GM23338 (cell line): ENCODE measurements at regions not wholly inside any gene's neighbourhood (a gene's known extent, or its start where the extent isn't known, plus 50 kb on each side); places are given as distances from the start of the nearest gene placed in this dataset.

ENCODE experiments used
- EZH2 ChIP-seq: fragments of 200-600 bp; sonication (generic); IDR thresholded peaks from one replicate; pipeline ENCODE4 v1.8.0; 2017; ENCODE audit warnings: antibody characterized with exemption, mild to moderate bottlenecking, low read depth; ENCODE audit not compliant: unreplicated experiment
- EZH2phosphoT487 ChIP-seq: fragments of 200-600 bp; sonication (generic); IDR thresholded peaks from one replicate; pipeline ENCODE4 v1.8.1; 2018; ENCODE audit warnings: antibody characterized with exemption; ENCODE audit not compliant: unreplicated experiment
- JUNB ChIP-seq: IDR thresholded peaks from one replicate; pipeline ENCODE4 v1.6.1; 2016; ENCODE audit warnings: antibody characterized with exemption; ENCODE audit not compliant: unreplicated experiment
- POLR2AphosphoS5 ChIP-seq: IDR thresholded peaks from 2 replicates; pipeline ENCODE4 v1.6.1; 2016; ENCODE audit warnings: antibody characterized with exemption, low read depth
- STAT1 ChIP-seq: IDR thresholded peaks from one replicate; pipeline ENCODE4 v1.6.1; 2016; ENCODE audit warnings: antibody characterized with exemption; ENCODE audit not compliant: unreplicated experiment
- ZNF114 ChIP-seq: fragments of 250-450 bp; sonication (Bioruptor Pico); IDR thresholded peaks from 2 replicates; pipeline ENCODE4 v1.5.0; 2020; ENCODE audit warnings: mild to moderate bottlenecking, moderate library complexity
- TF ChIP-seq, protein P1 (sequence below), 2 experiments: fragments of 200-600 bp in 1 of 2; sonication (generic) in 1 of 2; conservative IDR thresholded peaks; 2 replicates each; pipeline versions ENCODE4 v1.5.1 to v1.6.1; 2016 to 2017; ENCODE audit warnings: antibody characterized with exemption in 2 of 2, low read depth in 2 of 2, mild to moderate bottlenecking in 2 of 2, moderate library complexity in 1 of 2
- TF ChIP-seq, protein P2 (sequence below): IDR thresholded peaks from one replicate; pipeline ENCODE4 v1.6.1; 2018; ENCODE audit warnings: antibody characterized with exemption; ENCODE audit not compliant: unreplicated experiment

DNA sequence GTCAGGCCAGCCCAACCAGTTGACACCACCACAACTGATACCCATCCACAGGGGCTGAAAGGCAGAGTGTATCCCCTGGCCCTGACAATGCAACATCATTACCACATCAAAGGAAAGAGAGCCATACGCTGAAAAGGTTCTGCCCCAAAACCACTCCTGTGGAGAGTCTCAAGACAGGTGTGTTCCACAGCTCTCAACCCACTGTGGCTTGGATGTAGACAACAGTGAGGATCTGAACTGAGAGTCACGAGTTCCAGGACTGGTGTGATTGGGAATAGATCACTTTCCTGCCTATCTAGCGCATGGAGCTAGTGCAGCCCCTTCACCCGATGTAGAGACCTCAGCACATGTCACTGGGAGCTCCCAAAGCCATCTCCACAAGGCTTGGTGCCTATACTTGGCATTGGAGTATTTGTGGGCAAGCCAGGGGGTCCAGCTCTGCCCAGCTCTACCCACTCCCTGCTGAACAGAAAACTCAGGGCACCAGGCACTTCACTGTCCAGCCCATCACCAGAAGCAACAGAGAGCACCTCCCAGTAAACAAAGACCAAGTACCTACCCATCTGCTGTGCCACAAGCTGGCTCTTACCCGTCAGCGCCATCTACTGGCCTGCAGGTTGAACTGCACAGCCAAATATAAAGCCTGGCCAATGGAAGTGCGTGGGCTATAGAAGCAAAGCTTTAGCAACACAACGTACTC is 579.5 kb downstream of the UQCRFS1 start:
- TF ChIP-seq, protein P1, sequence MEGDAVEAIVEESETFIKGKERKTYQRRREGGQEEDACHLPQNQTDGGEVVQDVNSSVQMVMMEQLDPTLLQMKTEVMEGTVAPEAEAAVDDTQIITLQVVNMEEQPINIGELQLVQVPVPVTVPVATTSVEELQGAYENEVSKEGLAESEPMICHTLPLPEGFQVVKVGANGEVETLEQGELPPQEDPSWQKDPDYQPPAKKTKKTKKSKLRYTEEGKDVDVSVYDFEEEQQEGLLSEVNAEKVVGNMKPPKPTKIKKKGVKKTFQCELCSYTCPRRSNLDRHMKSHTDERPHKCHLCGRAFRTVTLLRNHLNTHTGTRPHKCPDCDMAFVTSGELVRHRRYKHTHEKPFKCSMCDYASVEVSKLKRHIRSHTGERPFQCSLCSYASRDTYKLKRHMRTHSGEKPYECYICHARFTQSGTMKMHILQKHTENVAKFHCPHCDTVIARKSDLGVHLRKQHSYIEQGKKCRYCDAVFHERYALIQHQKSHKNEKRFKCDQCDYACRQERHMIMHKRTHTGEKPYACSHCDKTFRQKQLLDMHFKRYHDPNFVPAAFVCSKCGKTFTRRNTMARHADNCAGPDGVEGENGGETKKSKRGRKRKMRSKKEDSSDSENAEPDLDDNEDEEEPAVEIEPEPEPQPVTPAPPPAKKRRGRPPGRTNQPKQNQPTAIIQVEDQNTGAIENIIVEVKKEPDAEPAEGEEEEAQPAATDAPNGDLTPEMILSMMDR (conservative IDR thresholded peaks at IDR 0.05; ENCODE audit: low read depth in 2 of 2) = peak; percentile 96 to 99
- no peak for TF ChIP-seq EZH2
- no peak for TF ChIP-seq JUNB
- no peak for TF ChIP-seq POLR2AphosphoS5
- TF ChIP-seq, protein P2, sequence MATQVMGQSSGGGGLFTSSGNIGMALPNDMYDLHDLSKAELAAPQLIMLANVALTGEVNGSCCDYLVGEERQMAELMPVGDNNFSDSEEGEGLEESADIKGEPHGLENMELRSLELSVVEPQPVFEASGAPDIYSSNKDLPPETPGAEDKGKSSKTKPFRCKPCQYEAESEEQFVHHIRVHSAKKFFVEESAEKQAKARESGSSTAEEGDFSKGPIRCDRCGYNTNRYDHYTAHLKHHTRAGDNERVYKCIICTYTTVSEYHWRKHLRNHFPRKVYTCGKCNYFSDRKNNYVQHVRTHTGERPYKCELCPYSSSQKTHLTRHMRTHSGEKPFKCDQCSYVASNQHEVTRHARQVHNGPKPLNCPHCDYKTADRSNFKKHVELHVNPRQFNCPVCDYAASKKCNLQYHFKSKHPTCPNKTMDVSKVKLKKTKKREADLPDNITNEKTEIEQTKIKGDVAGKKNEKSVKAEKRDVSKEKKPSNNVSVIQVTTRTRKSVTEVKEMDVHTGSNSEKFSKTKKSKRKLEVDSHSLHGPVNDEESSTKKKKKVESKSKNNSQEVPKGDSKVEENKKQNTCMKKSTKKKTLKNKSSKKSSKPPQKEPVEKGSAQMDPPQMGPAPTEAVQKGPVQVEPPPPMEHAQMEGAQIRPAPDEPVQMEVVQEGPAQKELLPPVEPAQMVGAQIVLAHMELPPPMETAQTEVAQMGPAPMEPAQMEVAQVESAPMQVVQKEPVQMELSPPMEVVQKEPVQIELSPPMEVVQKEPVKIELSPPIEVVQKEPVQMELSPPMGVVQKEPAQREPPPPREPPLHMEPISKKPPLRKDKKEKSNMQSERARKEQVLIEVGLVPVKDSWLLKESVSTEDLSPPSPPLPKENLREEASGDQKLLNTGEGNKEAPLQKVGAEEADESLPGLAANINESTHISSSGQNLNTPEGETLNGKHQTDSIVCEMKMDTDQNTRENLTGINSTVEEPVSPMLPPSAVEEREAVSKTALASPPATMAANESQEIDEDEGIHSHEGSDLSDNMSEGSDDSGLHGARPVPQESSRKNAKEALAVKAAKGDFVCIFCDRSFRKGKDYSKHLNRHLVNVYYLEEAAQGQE = no peak
- TF ChIP-seq EZH2phosphoT487 = no peak
- TF ChIP-seq ZNF114 (CRISPR knock-in tag) = no peak
- TF ChIP-seq STAT1 = no peak
